HG02870 (cell line): ENCODE measurements at regions not wholly inside any gene's neighbourhood (a gene's known extent, or its start where the extent isn't known, plus 50 kb on each side); places are given as distances from the start of the nearest gene placed in this dataset.
A peak's percentile ranks its signal among the peaks of the same experiment; 100 is the strongest.

Source experiments
- ATAC-seq: cut with Tn5 transposase; IDR thresholded peaks from one replicate; pipeline ENCODE4 v1.9.1; 2021; ENCODE audit warnings: mild to moderate bottlenecking, moderate library complexity; ENCODE audit not compliant: unreplicated experiment

- no peak for ATAC-seq
Observed at GRCh38 chr11:88448131-88448670, 110.7 kb upstream of the CTSC start.

- peak; percentile 53 for ATAC-seq
Observed at GRCh38 chr11:88447281-88447680, 109.7 kb upstream of the CTSC start.

GRCh38 chr11:88439356-88439755 is 101.8 kb upstream of the CTSC start:
- no peak for ATAC-seq

GRCh38 chr11:88438721-88439120 is 101.2 kb upstream of the CTSC start:
- ATAC-seq, result no peak

- peak; percentile 99 for ATAC-seq
Observed at GRCh38 chr11:88435415-88435814, 97.9 kb upstream of the CTSC start.

- no peak for ATAC-seq
Observed at GRCh38 chr11:88434333-88434976, 96.9 kb upstream of the CTSC start.

GRCh38 chr11:88433536-88434230 is 96.1 kb upstream of the CTSC start:
- no peak for ATAC-seq

GRCh38 chr11:88431675-88432341 is 94.3 kb upstream of the CTSC start:
- no peak for ATAC-seq

GRCh38 chr11:88428959-88429358 is 91.4 kb upstream of the CTSC start:
- no peak for ATAC-seq

- no peak for ATAC-seq
Observed at GRCh38 chr11:88427719-88428118, 90.2 kb upstream of the CTSC start.

GRCh38 chr11:88424881-88425280 is 87.3 kb upstream of the CTSC start:
- no peak for ATAC-seq

GRCh38 chr11:88421530-88421929 is 84.0 kb upstream of the CTSC start:
- ATAC-seq, result peak; percentile 87

GRCh38 chr11:88420165-88420791 is 82.7 kb upstream of the CTSC start:
- no peak for ATAC-seq

GRCh38 chr11:88418508-88418907 is 81.0 kb upstream of the CTSC start:
- ATAC-seq, result no peak

- ATAC-seq, result no peak
Observed at GRCh38 chr11:88415495-88415894, 78.0 kb upstream of the CTSC start.

- peak; percentile 28 for ATAC-seq
Observed at GRCh38 chr11:88414981-88415413, 77.5 kb upstream of the CTSC start.

GRCh38 chr11:88414385-88414861 is 76.9 kb upstream of the CTSC start:
- ATAC-seq, result peak; percentile 45

- no peak for ATAC-seq
Observed at GRCh38 chr11:88411265-88411664, 73.7 kb upstream of the CTSC start.

- ATAC-seq, result no peak
Observed at GRCh38 chr11:88410656-88411055, 73.1 kb upstream of the CTSC start.

GRCh38 chr11:88410056-88410455 is 72.5 kb upstream of the CTSC start:
- no peak for ATAC-seq

- no peak for ATAC-seq
Observed at GRCh38 chr11:88406876-88407275, 69.3 kb upstream of the CTSC start.
